HepG2 (cell line): ENCODE measurements at regions not wholly inside any gene's neighbourhood (a gene's known extent, or its start where the extent isn't known, plus 50 kb on each side); places are given as distances from the start of the nearest gene placed in this dataset.

Source experiments
- HMGXB4 ChIP-seq, 2 experiments: sonication (generic) in 1 of 2; formaldehyde crosslinking in 1 of 2; IDR thresholded peaks; 2 replicates each; pipeline versions ENCODE4 v1.4.0 to v1.6.1; 2018 to 2020; ENCODE audit warnings: missing genetic modification reagents in 2 of 2, borderline replicate concordance in 1 of 2, low read depth in 1 of 2, mild to moderate bottlenecking in 1 of 2, missing biosample characterization in 1 of 2
- KLF6 ChIP-seq: IDR thresholded peaks from 2 replicates; pipeline ENCODE4 v1.8.0; 2016; ENCODE audit warnings: missing biosample characterization, missing genetic modification reagents
- ZNF318 ChIP-seq: sonication (generic); formaldehyde crosslinking; IDR thresholded peaks from 2 replicates; pipeline ENCODE4 v1.4.0; 2020; ENCODE audit warnings: mild to moderate bottlenecking, missing genetic modification reagents
- ZNF652 ChIP-seq: IDR thresholded peaks from 2 replicates; pipeline ENCODE4 v1.6.1; 2016; ENCODE audit warnings: low read depth, borderline replicate concordance
- ZNF766 ChIP-seq: sonication (generic); formaldehyde crosslinking; IDR thresholded peaks from 2 replicates; pipeline ENCODE4 v1.5.0; 2020; ENCODE audit warnings: missing genetic modification reagents, borderline replicate concordance
- ZNF891 ChIP-seq: sonication (generic); formaldehyde crosslinking; IDR thresholded peaks from 2 replicates; pipeline ENCODE4 v1.5.0; 2020; ENCODE audit warnings: mild to moderate bottlenecking, missing genetic modification reagents
- ZSCAN12 ChIP-seq: sonication (generic); formaldehyde crosslinking; IDR thresholded peaks from 2 replicates; pipeline ENCODE4 v1.9.0; 2021; ENCODE audit warnings: mild to moderate bottlenecking, missing genetic modification reagents

- no peak for TF ChIP-seq HMGXB4 (CRISPR knock-in tag; IDR thresholded peaks at IDR 0.05; ENCODE audit: borderline replicate concordance in 1 of 2, low read depth in 1 of 2)
- TF ChIP-seq ZNF318 (CRISPR knock-in tag) = no peak
- no peak for TF ChIP-seq KLF6 (CRISPR knock-in tag)
- no peak for TF ChIP-seq ZSCAN12 (CRISPR knock-in tag)
- no peak for TF ChIP-seq ZNF891 (CRISPR knock-in tag)
- no peak for TF ChIP-seq ZNF766 (CRISPR knock-in tag)
- TF ChIP-seq ZNF652 = no peak
Measured at GRCh38 chr12:126741536-126742240, 1525.3 kb upstream of the TMEM132C start (continued).
